Stimulated activated naive CD4-positive, alpha-beta T cell (primary cell): ENCODE measurements at regions not wholly inside any gene's neighbourhood (a gene's known extent, or its start where the extent isn't known, plus 50 kb on each side); places are given as distances from the start of the nearest gene placed in this dataset.

Source experiments
- DNase-seq, 6 experiments: peaks; one replicate each; lab custom pipeline; 2025; lab: John Stamatoyannopoulos, UW

DNA sequence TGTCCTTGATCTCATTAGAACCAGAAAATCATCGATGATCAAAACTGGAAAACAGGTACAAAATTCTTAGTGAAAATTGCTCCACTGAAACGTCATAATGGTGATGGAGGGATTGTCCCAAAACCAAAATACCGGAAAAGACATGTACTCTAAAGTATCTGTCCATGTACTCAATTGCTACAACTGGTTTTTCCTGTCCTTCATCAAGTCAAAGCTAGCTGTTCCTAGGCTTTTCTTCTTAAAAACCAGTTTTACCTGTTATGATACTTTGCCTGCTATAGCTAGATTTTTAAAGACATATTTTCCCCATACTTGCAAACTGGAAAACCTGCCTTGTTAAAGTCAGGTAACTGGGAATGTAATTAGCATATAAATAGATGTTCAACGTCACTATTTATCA, 50.5 kb upstream of the LRRC1 start:
- no peak for DNase-seq

DNA sequence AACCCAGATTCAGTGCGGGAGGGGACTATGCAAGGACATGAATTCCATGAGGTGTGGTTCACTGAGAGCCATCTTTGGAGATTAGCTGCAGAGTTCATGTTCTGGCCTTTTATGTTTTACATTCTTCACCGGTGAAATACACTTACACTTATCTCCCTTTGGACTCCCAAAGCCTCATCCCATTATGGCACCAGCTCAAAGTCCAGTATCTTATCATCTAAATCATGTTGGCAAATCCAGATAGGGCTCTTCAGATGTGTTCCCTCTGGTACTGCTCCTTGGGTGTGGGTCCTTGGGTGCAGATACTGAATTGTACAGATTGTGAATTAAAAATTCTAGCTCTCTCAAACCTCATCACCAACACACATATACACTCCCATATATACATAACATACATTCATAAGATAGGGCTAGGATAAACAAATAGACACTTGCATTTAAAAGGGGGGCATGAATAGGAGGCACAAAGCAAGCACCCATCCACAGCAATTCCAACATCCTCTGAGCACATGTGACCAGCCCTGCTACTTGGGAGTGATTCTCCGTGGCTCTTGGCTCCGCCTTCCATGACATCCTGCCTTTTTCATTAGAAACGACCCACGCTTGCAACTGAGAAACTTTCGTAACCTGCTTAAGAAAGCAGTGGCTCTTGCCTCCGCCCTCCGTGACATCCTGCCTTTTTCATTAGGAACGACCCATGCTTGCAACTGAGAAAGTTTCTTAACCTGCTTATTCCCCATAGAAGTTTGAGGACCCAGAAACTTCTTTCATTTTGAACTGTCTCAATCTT, 53.6 kb upstream of the LRRC1 start:
- DNase-seq, result no peak

DNA sequence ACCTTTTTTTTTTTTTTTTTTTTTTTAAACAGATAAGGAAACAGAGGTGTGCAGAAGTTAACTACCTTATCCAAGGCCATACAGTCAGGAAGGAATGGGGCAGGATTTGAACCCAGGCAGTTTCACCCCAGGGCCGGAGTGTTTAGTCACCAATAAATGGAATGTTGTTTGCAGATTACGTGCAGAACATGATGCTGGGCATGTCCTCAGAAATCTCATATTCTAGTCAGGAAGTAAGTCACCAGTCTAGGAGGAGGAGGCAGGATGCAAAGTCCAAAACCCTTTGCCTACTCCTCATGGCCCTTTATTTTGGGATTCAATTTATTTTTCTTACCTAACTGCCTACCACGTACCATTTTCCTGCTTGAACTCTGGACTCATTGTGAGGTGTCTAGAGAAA, 57.1 kb upstream of the LRRC1 start:
- DNase-seq, result no peak

DNA sequence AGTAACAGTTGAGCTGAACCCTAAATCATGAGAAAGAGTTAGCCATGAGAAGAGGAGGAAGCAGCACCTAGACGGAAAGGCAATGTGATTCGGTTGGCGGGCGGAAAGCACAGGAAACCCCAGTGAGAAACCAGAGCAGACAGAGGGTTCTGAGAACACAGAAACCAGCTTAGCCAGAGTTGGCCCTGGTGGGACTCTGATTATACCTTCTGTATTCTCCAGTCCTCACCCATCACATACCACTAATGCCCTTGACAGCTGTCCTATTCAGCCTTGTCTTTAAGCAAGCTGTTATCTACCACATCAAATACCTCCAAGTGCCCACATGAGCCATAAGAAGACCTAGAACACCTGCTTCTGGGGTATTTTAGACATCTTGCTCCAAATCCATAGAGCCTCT, 58.9 kb upstream of the LRRC1 start:
- no peak for DNase-seq

DNA sequence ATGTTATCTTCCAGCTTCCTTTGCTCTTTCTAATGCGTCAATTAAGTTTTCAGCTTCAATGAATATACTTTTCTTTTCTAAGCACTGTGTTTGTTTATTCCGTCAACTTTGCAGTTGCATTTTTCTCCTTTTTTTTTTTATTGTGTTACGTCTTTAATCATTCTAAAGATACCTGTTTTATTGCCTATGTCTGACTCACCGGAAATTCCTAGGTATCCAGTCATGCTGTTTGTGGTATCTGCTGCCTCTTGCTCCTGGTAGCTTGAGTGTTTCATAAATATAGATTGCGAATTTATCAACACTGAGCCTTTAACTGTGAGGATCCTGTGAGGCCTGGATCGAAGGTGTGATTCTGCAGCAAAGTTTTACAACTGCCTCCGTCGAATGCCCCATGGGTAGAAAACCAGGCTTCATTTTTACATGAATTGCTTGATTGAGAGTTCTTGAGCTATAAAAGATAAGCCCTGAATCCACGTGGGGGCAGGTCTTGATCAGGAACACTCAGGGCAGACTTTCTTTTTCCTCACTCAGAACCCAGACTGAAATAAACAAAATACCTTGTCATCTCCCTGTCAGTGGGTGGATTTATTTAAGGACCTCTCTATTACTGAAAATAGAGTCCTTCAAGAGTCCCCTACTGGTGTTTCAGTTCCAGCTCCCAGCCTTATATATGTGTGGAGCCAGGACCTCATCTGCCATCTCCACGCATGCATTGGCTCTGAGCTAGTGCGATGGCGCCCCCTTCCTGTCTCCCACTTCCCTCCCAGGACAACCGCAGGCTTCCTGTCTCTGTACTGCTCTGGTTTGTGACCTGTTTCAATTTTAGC, 60.1 kb upstream of the LRRC1 start:
- no peak for DNase-seq

DNA sequence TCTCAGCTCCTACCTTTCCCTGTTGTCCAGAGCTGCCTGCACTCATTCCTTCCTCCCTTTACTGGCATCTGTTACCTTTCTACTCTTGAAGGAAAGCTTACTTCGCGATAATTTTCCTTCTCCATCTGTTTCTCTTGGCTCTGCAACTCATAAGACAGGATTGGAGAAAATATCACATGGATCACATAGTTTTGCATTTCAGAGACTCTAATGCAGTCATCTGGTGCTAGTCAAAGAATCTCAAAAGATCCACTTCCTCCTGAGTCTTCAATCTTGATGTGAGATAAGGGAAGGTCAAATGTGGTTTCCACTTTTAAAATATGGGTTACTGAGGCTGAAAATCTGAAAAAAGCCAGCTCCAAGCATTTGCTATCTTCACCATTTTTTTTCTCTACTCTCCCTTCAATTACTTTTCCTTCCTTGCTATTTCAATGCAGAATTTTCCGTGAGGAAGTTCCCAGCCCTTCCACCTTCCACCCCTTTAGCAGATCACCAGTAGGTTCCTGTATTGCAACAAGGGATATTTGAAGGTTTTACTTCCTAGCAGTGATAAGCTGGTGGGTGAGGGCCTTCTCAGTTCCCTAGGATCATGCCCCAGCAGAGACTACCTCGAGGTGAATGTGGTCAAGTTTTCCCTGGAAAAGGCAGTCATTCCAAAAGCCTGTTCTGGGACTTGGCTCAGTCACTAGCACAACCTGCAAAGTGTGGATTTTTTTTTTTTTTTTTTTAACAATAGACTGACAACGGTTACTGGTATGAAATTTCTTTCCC, 62.8 kb upstream of the LRRC1 start:
- DNase-seq, result no peak

DNA sequence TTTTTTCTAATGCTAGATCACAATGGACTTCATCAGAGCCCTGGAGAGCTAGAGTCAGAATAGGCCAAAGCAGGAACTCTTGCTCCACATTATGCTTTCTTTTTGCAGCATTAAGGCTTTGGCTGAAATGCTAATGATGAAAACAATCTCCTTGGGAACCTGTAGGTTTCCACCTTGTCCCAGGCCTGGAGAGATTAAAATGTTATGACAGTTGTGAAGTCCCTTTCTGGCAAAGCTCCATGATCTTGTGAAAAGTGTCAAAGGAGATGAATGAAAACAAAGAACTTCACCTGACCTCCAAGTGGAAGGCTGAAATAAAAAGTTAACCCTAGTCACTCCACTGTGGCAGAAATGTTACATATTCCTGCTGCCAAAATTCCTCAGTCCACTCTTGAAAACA, 64.0 kb upstream of the LRRC1 start:
- DNase-seq, result no peak

DNA sequence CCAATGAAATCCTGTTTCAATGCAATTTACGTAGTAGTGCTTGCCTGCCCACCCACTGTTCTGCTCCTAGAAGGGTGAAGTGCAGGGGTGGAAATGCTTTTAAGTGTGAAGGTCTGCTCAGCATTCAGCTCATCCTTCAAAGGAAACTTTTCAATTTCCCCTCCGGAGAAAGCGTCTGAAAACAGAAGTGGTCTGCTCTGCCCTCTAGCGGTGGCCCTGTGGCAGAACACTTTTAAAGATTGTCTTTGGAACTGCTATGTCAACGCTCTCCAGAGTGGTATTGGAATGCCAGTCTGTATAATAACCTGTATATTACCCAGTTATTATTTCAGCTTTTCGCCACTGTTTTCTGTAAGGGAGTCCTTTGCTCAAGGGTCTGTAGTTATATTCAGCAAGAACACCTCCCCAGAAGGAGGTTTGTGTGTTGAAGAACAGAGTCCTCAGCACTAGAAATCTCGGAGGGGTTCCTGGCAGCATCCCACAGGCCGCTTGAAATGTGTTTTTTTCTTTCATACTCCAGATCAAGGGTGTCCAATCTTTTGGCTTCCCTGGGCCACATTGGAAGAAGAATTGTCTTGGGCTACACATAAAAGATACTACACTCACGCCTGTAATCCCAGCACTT, 63.1 kb upstream of the KLHL31 start:
- peak in 5 of 6 experiments; percentile 4 to 50 (median 17) for DNase-seq

DNA sequence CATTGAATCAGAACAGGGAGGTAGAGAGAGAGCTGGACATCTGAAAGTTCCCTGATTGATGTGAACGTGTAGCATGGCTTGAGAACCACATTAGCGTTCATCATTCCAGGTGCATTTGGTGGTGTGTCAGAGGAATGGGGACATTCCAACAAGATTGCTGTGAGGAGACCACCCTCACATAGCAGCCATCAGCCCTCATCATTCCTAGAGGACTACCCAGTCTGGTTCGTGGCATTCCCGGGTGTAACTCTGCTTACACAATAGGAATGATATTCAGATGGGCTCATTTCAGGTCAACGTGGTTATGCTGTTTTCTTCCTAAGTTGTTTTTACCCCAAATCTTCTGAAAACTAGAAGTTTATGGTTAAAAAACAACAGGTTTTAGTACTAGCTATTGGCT, 62.2 kb upstream of the KLHL31 start:
- no peak for DNase-seq

DNA sequence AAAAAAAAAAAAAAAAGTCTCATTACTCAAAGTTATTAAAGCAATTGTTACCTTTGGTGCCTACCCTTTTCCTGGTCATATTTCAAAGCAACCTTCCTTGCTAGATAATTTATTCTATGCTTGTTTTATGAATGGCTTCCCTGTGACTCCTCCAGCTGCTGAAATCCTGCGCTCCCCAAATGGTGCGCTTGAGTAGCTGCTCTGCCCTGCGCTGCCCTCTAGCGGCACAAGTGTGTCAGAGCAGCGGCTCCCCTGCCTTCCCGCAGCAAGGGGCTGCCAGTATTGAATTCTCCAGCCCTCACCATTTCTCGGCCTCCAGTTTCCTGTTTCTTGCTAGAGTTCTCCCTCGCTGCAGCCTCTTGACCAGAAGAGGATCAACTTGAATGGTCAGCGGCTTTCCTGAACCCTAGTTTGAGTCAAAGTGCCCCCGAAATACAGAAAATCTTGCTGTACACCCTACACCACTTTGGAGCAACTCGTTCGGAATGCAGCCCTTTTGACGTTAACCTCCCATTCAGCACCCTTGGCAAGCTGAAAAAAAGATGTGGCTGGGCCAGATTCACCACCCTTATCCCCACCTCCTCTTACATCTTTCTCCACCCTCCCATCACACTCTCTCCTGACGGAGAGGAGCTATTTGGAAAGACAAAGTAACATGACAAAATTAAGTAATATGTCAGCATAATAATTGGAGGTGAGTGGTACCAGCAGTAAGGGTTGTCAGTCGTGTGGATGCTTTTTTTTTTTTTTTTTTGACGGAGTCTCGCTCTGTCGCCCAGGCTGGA, 60.4 kb upstream of the KLHL31 start:
- DNase-seq, result peak; percentile 31 to 73 (median 62)

DNA sequence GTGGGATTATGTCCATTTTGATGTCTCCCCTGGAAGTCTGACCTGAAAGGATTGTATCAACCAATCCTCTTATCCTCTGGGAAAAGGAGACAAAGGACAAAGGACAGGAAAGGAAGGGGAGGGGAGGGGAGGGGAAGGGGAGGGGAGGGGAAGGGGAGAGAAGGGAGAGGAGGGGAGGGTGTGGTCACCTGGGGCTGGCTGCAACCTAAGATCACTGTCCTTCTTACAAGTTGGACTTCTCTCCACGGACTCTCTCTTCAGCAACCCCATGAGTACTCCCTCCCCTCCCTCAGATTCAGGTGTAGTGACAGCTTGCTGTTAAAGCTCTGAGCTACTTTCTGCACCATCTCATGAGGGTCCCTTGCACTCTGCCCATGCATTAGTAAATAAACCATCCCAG, 58.9 kb upstream of the KLHL31 start:
- no peak for DNase-seq

DNA sequence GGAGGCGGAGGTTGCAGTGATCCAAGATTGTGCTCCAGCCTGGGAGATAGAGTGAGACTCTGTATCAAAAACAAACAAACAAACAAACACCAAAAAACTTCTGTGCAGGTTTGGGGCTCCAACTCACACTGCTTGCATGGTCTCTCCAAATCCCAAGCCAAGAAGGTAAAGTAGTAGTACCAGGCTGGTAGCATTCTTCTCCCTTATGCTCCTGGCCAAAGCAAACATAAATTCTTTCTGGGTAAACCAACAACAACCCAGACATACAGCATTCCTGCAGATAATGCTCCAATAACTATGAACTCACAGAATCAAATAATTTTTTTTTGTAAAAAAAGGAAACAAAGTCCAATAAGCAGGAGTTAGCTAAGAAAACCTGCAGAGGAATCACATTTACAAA, 57.8 kb upstream of the KLHL31 start:
- no peak for DNase-seq

DNA sequence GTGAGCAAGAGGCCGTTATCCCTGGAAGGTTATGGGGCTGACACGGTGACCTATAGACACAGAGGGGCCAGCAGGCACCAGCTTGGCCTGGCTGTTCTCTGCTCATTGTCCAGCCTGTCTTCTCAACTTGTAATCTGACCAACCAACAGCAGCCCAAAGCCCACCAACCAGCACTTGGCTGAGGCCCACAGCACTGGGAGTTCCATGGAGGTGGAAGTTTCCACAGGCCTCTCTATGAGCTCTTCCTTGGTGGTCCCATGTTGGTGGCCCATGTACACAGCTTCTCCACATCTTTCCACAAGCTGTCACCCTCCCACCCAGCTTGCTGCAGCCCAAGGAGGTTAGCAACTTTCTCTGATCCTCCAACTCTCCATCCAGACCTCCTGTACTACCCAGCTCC, 56.2 kb upstream of the KLHL31 start:
- no peak for DNase-seq

DNA sequence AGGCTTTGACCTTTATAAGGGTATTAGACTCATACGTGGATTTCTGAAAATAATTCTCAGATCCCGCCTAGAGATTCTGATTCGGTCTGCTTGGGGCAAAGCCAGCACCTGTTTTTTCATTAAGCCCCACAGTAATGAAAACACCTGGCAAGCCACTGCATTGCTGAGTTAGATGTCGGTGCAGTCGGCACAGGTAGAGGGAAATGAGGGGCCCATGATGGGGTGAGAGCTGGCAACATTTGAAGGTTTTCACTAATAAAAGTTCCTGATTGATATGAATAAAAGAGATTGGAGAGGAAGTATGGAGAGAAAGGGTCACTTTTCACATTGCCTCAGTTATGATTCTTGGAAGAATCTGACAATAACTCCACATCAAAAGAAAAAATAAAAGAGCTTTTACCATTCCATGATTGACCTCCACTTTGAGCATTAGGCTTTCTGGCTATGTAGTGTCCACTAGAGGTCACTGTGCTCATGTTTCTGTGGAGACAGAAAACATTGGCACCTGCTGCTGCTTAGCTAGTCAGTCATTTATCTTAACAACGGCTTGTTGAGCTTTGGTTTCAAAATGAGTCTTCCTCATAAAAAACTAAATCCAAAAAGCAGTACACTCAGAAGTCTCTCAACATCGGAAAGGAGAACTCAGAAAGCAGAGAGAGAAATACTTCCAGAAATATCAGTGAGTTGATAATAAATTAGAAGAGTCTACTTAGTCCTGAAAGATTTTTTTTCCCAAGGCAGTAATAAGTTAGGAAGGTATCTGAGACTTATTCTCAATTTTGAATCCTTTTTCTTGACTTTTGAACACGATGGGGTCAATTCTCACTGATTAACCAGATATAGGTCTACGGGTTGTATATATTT, 53.3 kb upstream of the KLHL31 start:
- peak in 4 of 6 experiments; percentile 0 to 23 (median 14) for DNase-seq

DNA sequence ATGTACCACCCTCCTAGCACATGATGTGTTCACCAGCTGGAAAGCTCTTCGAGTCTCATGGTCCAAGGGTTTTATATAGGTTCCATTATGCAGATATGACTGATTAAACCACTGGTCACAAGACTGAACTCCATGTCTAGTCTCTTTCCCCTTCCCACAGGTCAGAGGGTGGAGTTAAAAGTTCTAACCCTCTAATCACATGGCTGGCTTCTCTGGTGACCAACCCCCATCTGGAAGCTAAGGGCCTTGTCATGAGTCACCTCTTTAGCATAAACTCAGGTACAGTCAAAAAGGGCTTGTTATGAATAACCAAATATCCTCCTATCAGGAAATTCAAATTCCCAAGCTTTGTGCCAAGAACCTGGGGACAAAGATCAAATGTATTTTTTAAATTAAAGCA, 52.0 kb upstream of the KLHL31 start:
- no peak for DNase-seq

DNA sequence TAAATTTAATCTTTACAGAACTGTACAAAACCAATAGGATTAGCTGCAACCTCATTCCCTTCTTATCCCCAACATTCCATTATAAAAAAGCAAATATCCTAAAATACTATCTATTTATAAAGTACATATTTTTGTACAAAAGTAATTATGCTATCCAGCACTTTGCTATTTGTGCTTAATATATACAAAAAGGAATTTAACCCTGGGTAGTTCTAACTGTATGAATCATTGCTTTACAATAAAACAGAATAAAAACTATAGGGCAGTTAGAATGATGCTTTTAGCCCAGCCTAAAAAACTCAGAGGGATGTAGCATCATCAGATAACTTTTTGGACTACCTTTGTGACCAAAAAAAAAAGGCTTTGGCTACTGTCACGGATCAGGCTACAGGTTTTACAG, 49.9 kb upstream of the KLHL31 start:
- DNase-seq, result no peak
